GM20000 (cell line): ENCODE measurements at regions not wholly inside any gene's neighbourhood (a gene's known extent, or its start where the extent isn't known, plus 50 kb on each side); places are given as distances from the start of the nearest gene placed in this dataset.

ENCODE experiments used
- DNase-seq: peaks from one replicate; pipeline ENCODE4 v3.0.0; 2012; ENCODE audit warnings: low spot score
- TF ChIP-seq, protein P1 (sequence below): IDR thresholded peaks from 2 replicates; pipeline ENCODE4 v1.5.1; 2012; ENCODE audit warnings: mild to moderate bottlenecking, control low read depth; ENCODE audit errors: extremely low read depth, missing control alignments

- TF ChIP-seq, protein P1, sequence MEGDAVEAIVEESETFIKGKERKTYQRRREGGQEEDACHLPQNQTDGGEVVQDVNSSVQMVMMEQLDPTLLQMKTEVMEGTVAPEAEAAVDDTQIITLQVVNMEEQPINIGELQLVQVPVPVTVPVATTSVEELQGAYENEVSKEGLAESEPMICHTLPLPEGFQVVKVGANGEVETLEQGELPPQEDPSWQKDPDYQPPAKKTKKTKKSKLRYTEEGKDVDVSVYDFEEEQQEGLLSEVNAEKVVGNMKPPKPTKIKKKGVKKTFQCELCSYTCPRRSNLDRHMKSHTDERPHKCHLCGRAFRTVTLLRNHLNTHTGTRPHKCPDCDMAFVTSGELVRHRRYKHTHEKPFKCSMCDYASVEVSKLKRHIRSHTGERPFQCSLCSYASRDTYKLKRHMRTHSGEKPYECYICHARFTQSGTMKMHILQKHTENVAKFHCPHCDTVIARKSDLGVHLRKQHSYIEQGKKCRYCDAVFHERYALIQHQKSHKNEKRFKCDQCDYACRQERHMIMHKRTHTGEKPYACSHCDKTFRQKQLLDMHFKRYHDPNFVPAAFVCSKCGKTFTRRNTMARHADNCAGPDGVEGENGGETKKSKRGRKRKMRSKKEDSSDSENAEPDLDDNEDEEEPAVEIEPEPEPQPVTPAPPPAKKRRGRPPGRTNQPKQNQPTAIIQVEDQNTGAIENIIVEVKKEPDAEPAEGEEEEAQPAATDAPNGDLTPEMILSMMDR: no peak
- DNase-seq: no peak
Observed at GRCh38 chr3:168155303-168155702, 59.6 kb upstream of the GOLIM4 start.

DNA sequence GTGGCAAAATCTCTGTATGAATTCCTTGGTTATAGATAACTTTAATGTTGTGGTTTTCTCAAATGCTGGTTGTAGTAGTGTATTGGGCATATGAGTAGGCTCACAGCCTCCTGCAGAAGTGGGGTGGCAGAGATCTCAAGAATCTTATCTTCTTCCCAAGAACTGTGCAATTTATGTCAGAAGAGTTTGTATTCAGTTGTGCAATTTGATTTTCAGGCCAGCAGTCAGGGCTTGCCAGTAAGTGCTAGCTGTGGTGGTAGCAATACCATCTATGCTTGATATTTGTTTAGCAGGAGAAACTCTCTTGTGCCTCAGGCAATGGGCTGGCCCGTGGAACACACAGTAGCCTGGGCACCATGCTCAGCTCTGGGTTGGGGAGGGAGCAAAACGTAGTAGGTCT, 58.4 kb upstream of the GOLIM4 start:
- TF ChIP-seq, protein P1: no peak
- DNase-seq: no peak

DNA sequence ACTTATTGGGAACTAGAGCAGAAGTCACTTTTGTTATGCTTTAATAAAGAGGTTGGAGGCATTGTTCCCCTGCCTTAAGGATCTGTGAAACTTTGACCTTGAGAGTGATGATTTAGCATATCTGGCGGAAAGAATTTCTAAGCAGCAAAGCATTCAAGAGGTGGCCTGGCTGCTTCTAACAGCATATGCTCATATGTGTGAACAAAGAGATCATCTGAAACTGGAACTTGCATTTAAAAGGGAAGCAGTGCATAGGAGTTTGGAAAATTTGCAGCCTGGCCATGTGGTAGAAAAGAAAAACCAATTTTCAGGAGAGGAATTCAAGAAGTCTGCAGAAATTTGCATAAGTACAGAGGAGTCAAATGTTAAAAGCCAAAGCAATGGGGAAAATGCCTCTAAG, 56.4 kb upstream of the GOLIM4 start:
- TF ChIP-seq, protein P1: no peak
- DNase-seq: no peak
